ENCODE measurements at regions not wholly inside any gene's neighbourhood (a gene's known extent, or its start where the extent isn't known, plus 50 kb on each side); places are given as distances from the start of the nearest gene placed in this dataset.

GRCh38 chrX:128310912-128311311, 258.7 kb upstream of the ACTRT1 start:
- TF ChIP-seq, protein P1, sequence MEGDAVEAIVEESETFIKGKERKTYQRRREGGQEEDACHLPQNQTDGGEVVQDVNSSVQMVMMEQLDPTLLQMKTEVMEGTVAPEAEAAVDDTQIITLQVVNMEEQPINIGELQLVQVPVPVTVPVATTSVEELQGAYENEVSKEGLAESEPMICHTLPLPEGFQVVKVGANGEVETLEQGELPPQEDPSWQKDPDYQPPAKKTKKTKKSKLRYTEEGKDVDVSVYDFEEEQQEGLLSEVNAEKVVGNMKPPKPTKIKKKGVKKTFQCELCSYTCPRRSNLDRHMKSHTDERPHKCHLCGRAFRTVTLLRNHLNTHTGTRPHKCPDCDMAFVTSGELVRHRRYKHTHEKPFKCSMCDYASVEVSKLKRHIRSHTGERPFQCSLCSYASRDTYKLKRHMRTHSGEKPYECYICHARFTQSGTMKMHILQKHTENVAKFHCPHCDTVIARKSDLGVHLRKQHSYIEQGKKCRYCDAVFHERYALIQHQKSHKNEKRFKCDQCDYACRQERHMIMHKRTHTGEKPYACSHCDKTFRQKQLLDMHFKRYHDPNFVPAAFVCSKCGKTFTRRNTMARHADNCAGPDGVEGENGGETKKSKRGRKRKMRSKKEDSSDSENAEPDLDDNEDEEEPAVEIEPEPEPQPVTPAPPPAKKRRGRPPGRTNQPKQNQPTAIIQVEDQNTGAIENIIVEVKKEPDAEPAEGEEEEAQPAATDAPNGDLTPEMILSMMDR (IDR thresholded peaks at IDR 0.05): no peak
- TF ChIP-seq POLR2A (IDR thresholded peaks at IDR 0.05) (no peak), POLR2AphosphoS5 (IDR thresholded peaks at IDR 0.05) (no peak)

Measured in prostate gland (tissue), 2 donors.